Dendritic cell treated with granulocyte-macrophage colony-stimulating factor and Interleukin-4, amounts not matched to agents 40 ng/mL and 50 ng/mL, for 4 days (primary cell): ENCODE measurements at regions not wholly inside any gene's neighbourhood (a gene's known extent, or its start where the extent isn't known, plus 50 kb on each side); places are given as distances from the start of the nearest gene placed in this dataset.
A peak's percentile ranks its signal among the peaks of the same experiment; 100 is the strongest.

Experiments
- H3K27ac Mint-ChIP-seq: one replicate; pipeline ENCODE4 v1.8.0; 2022; ENCODE audit warnings: mild to moderate bottlenecking, mixed read lengths
- H3K27me3 Mint-ChIP-seq: one replicate; pipeline ENCODE4 v1.8.0; 2022; ENCODE audit warnings: mild to moderate bottlenecking, mixed read lengths
- H3K36me3 Mint-ChIP-seq: one replicate; pipeline ENCODE4 v1.8.0; 2022; ENCODE audit warnings: low read depth, mixed read lengths
- H3K4me1 Mint-ChIP-seq: one replicate; pipeline ENCODE4 v1.8.0; 2022; ENCODE audit warnings: low read depth, mixed read lengths
- H3K4me3 Mint-ChIP-seq: one replicate; pipeline ENCODE4 v1.8.0; 2022; ENCODE audit warnings: mild to moderate bottlenecking, moderate library complexity, mixed read lengths
- H3K9me3 Mint-ChIP-seq: one replicate; pipeline ENCODE4 v1.8.0; 2022; ENCODE audit warnings: mixed read lengths
- intact Hi-C: fragments of 100-400 bp; cut with micrococcal nuclease; formaldehyde crosslinking; loops from one replicate; pipeline ENCODE4 v1.15.0; 2022

- H3K4me3 Mint-ChIP-seq: no peak overlapping the region
- intact Hi-C loops: no loop called here
- peaks cover 16% of the 10 kb centered on the region for H3K36me3 Mint-ChIP-seq
- H3K27ac Mint-ChIP-seq: no peak overlapping the region
- peaks cover 5% of the 10 kb centered on the region for H3K4me1 Mint-ChIP-seq
- H3K27me3 Mint-ChIP-seq: no peaks in the 10 kb centered on the region
- peaks cover 37% of the 10 kb centered on the region for H3K9me3 Mint-ChIP-seq
Observed at GRCh38 chr3:141669434-141669833, 68.7 kb upstream of the RNF7 start.

GRCh38 chr3:141677701-141678100, 60.4 kb upstream of the RNF7 start:
- no peaks in the 10 kb centered on the region for H3K27me3 Mint-ChIP-seq
- no peak overlapping the region for H3K4me3 Mint-ChIP-seq
- peaks cover 53% of the 10 kb centered on the region for H3K4me1 Mint-ChIP-seq
- no peaks in the 10 kb centered on the region for H3K36me3 Mint-ChIP-seq
- intact Hi-C loops: no loop called here
- no peak overlapping the region for H3K27ac Mint-ChIP-seq
- H3K9me3 Mint-ChIP-seq: no peaks in the 10 kb centered on the region

- H3K4me1 Mint-ChIP-seq: peaks cover 54% of the 10 kb centered on the region
- intact Hi-C loops: no loop called here
- H3K4me3 Mint-ChIP-seq: no peak overlapping the region
- no peaks in the 10 kb centered on the region for H3K9me3 Mint-ChIP-seq
- H3K27ac Mint-ChIP-seq: no peak overlapping the region
- no peaks in the 10 kb centered on the region for H3K36me3 Mint-ChIP-seq
- H3K27me3 Mint-ChIP-seq: no peaks in the 10 kb centered on the region
Observed at GRCh38 chr3:141680620-141681389, 57.3 kb upstream of the RNF7 start.

GRCh38 chr3:141681390-141681780, 56.7 kb upstream of the RNF7 start:
- intact Hi-C loops: no loop called here
- no peaks in the 10 kb centered on the region for H3K27me3 Mint-ChIP-seq
- H3K4me1 Mint-ChIP-seq: peaks cover 60% of the 10 kb centered on the region
- H3K36me3 Mint-ChIP-seq: no peaks in the 10 kb centered on the region
- H3K9me3 Mint-ChIP-seq: no peaks in the 10 kb centered on the region
- no peak overlapping the region for H3K4me3 Mint-ChIP-seq
- H3K27ac Mint-ChIP-seq: no peak overlapping the region

GRCh38 chr3:141682007-141682406, 56.1 kb upstream of the RNF7 start:
- Mint-ChIP-seq H3K4me1 (peaks cover 64% of the 10 kb centered on the region), H3K4me3 (no peak overlapping the region), H3K36me3 (no peaks in the 10 kb centered on the region), H3K9me3 (no peaks in the 10 kb centered on the region), H3K27ac (peak overlapping the region; percentile 32), H3K27me3 (no peaks in the 10 kb centered on the region)
- intact Hi-C loops: no loop called here

- intact Hi-C loops: no loop called here
- H3K36me3 Mint-ChIP-seq: no peaks in the 10 kb centered on the region
- peaks cover 56% of the 10 kb centered on the region for H3K4me1 Mint-ChIP-seq
- no peaks in the 10 kb centered on the region for H3K9me3 Mint-ChIP-seq
- no peak overlapping the region for H3K4me3 Mint-ChIP-seq
- H3K27ac Mint-ChIP-seq: no peak overlapping the region
- H3K27me3 Mint-ChIP-seq: no peaks in the 10 kb centered on the region
Observed at GRCh38 chr3:141682921-141683320, 55.2 kb upstream of the RNF7 start.

GRCh38 chr3:141684758-141685157, 53.3 kb upstream of the RNF7 start:
- no peaks in the 10 kb centered on the region for H3K27me3 Mint-ChIP-seq
- H3K4me3 Mint-ChIP-seq: no peak overlapping the region
- intact Hi-C loops: no loop called here
- H3K27ac Mint-ChIP-seq: no peak overlapping the region
- no peaks in the 10 kb centered on the region for H3K9me3 Mint-ChIP-seq
- peaks cover 47% of the 10 kb centered on the region for H3K4me1 Mint-ChIP-seq
- H3K36me3 Mint-ChIP-seq: no peaks in the 10 kb centered on the region

- Mint-ChIP-seq H3K4me1 (peaks cover 47% of the 10 kb centered on the region), H3K9me3 (no peaks in the 10 kb centered on the region), H3K27me3 (no peaks in the 10 kb centered on the region), H3K4me3 (peak overlapping the region; percentile 69), H3K27ac (peak overlapping the region; percentile 78), H3K36me3 (no peaks in the 10 kb centered on the region)
- intact Hi-C loops: no loop called here
Observed at GRCh38 chr3:141686466-141687291, 51.4 kb upstream of the RNF7 start.
